HG02642 (cell line): ENCODE measurements at regions not wholly inside any gene's neighbourhood (a gene's known extent, or its start where the extent isn't known, plus 50 kb on each side); places are given as distances from the start of the nearest gene placed in this dataset.

Experiments
- ATAC-seq: cut with Tn5 transposase; IDR thresholded peaks from one replicate; pipeline ENCODE4 v1.9.1; 2021; ENCODE audit warnings: mild to moderate bottlenecking; ENCODE audit not compliant: unreplicated experiment, poor library complexity

- ATAC-seq = no peak
Observed at GRCh38 chr5:3862906-3863305, 267.3 kb downstream of the IRX1 start.

GRCh38 chr5:3875144-3875543 is 279.5 kb downstream of the IRX1 start:
- ATAC-seq = no peak

GRCh38 chr5:3878267-3878666 is 282.6 kb downstream of the IRX1 start:
- ATAC-seq = no peak

GRCh38 chr5:3883040-3883439 is 287.4 kb downstream of the IRX1 start:
- no peak for ATAC-seq

- no peak for ATAC-seq
Observed at GRCh38 chr5:3886524-3887451, 291.2 kb downstream of the IRX1 start.

GRCh38 chr5:3888310-3888709 is 292.7 kb downstream of the IRX1 start:
- ATAC-seq = no peak

GRCh38 chr5:3889412-3890142 is 293.9 kb downstream of the IRX1 start:
- ATAC-seq = no peak

GRCh38 chr5:3891113-3891512 is 295.5 kb downstream of the IRX1 start:
- ATAC-seq = no peak

GRCh38 chr5:3893527-3893926 is 297.9 kb downstream of the IRX1 start:
- no peak for ATAC-seq

GRCh38 chr5:3893975-3894374 is 298.3 kb downstream of the IRX1 start:
- ATAC-seq = no peak

GRCh38 chr5:3896098-3896497 is 300.5 kb downstream of the IRX1 start:
- no peak for ATAC-seq

GRCh38 chr5:3899093-3899492 is 303.5 kb downstream of the IRX1 start:
- ATAC-seq = no peak

GRCh38 chr5:3904584-3904983 is 309.0 kb downstream of the IRX1 start:
- ATAC-seq = no peak

- no peak for ATAC-seq
Observed at GRCh38 chr5:3905031-3905430, 309.4 kb downstream of the IRX1 start.

GRCh38 chr5:3905521-3905920 is 309.9 kb downstream of the IRX1 start:
- ATAC-seq = no peak

GRCh38 chr5:3911111-3911510 is 315.5 kb downstream of the IRX1 start:
- no peak for ATAC-seq

GRCh38 chr5:3911773-3912172 is 316.1 kb downstream of the IRX1 start:
- no peak for ATAC-seq

GRCh38 chr5:3912790-3913189 is 317.2 kb downstream of the IRX1 start:
- ATAC-seq = no peak

GRCh38 chr5:3913279-3913678 is 317.6 kb downstream of the IRX1 start:
- ATAC-seq = no peak

- ATAC-seq = no peak
Observed at GRCh38 chr5:3925022-3925421, 329.4 kb downstream of the IRX1 start.

- no peak for ATAC-seq
Observed at GRCh38 chr5:3925935-3926334, 330.3 kb downstream of the IRX1 start.

GRCh38 chr5:3929799-3930198 is 334.2 kb downstream of the IRX1 start:
- ATAC-seq = no peak
